ENCODE measurements at regions not wholly inside any gene's neighbourhood (a gene's known extent, or its start where the extent isn't known, plus 50 kb on each side); places are given as distances from the start of the nearest gene placed in this dataset.

- H3K4me3 ChIP-seq, result no peak overlapping the region
- no peak for DNase-seq (ENCODE audit: low read depth, low spot score)
- H3K27ac ChIP-seq, result no peak overlapping the region
- TF ChIP-seq EZH2 (IDR thresholded peaks at IDR 0.05) (no peak), FOXP2 (optimal IDR thresholded peaks at IDR 0.05; ENCODE audit: control extremely low read depth, extremely low read length, insufficient read depth) (no peak), POLR2AphosphoS5 (IDR thresholded peaks at IDR 0.05; ENCODE audit: borderline replicate concordance, low read depth, low read length) (no peak)
- H3K9ac ChIP-seq (ENCODE audit: insufficient read length), result no peak overlapping the region
- H3K9me3 ChIP-seq (ENCODE audit: low read depth, low read length), result peaks cover 7% of the 10 kb centered on the region
- no peaks in the 10 kb centered on the region for H3K36me3 ChIP-seq (ENCODE audit: insufficient read depth, low read length)
Observed at GRCh38 chr1:25079048-25079447, 149.0 kb upstream of the RUNX3 start.

DNA sequence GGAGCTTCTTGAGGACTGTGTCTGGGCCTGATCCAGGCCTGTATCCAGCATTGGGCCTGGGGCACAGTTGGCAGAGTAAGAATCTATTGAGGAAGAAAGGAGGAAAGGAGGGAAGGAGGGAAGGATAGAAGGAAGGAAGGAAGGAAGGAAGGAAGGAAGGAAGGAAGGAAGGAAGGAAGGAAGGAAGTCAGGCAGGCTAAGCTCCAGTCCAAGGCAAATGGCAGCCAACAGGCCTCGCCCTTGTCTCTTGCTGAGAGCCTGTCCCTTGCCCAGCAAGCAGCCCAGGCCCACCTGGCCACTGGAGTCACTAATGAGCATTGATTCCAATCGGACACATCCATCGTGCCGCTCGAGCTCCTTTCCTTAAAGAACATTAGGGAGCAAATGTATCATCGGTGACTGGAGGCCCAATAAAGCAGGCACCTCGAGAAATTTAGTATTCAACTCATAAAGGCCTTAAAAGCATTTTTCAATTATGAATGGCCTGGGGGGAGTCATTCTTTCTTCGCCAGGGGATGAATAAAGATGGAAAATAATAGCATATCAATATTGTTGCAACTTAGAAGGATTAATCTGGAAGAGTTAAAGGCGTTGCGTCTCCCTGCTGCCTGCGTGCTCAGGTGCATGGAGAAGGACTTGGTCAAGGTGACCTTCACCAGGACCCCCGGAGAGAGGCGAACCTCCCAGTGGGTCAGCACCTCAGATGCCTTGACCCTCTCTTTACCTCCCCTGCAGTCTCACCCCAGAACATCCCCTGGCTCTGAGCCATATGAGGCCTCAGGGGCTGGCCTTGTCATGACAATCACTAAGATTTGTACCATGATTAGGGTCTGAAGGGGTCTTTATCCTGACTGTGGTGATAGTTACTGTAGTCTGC lies 144.5 kb upstream of the RUNX3 start:
- 0 out of 2 replicates have a peak overlapping the region, but pooled peaks have one; percentile 2 for H3K4me3 ChIP-seq
- peak; percentile 87 for DNase-seq (ENCODE audit: low read depth, low spot score)
- peaks cover 7% of the 10 kb centered on the region for H3K9me3 ChIP-seq (ENCODE audit: low read depth, low read length)
- H3K9ac ChIP-seq (ENCODE audit: insufficient read length), result peak overlapping the region; percentile 75
- peak overlapping the region; percentile 99 for H3K27ac ChIP-seq
- TF ChIP-seq POLR2AphosphoS5 (IDR thresholded peaks at IDR 0.05; ENCODE audit: borderline replicate concordance, low read depth, low read length) (peak; percentile 51), EZH2 (IDR thresholded peaks at IDR 0.05) (no peak), FOXP2 (optimal IDR thresholded peaks at IDR 0.05; ENCODE audit: control extremely low read depth, extremely low read length, insufficient read depth) (no peak)
- H3K36me3 ChIP-seq (ENCODE audit: insufficient read depth, low read length), result no peaks in the 10 kb centered on the region

GRCh38 chr1:25073640-25074270 lies 143.7 kb upstream of the RUNX3 start:
- no peak for TF ChIP-seq FOXP2 (optimal IDR thresholded peaks at IDR 0.05; ENCODE audit: control extremely low read depth, extremely low read length, insufficient read depth)
- no peak for TF ChIP-seq EZH2 (IDR thresholded peaks at IDR 0.05)
- TF ChIP-seq POLR2AphosphoS5 (IDR thresholded peaks at IDR 0.05; ENCODE audit: borderline replicate concordance, low read depth, low read length), result no peak
- Histone ChIP-seq H3K36me3 (ENCODE audit: insufficient read depth, low read length) (no peaks in the 10 kb centered on the region), H3K27ac (peak overlapping the region; percentile 99), H3K9ac (ENCODE audit: insufficient read length) (peak overlapping the region; percentile 75), H3K4me3 (no peak overlapping the region), H3K9me3 (ENCODE audit: low read depth, low read length) (peaks cover 7% of the 10 kb centered on the region)
- DNase-seq (ENCODE audit: low read depth, low spot score), result no peak

GRCh38 chr1:25072461-25072860 lies 142.4 kb upstream of the RUNX3 start:
- TF ChIP-seq POLR2AphosphoS5 (IDR thresholded peaks at IDR 0.05; ENCODE audit: borderline replicate concordance, low read depth, low read length) (no peak), EZH2 (IDR thresholded peaks at IDR 0.05) (no peak), FOXP2 (optimal IDR thresholded peaks at IDR 0.05; ENCODE audit: control extremely low read depth, extremely low read length, insufficient read depth) (no peak)
- Histone ChIP-seq H3K4me3 (no peak overlapping the region), H3K27ac (peak overlapping the region; percentile 71), H3K36me3 (ENCODE audit: insufficient read depth, low read length) (no peaks in the 10 kb centered on the region), H3K9ac (ENCODE audit: insufficient read length) (no peak overlapping the region), H3K9me3 (ENCODE audit: low read depth, low read length) (peaks cover 5% of the 10 kb centered on the region)
- no peak for DNase-seq (ENCODE audit: low read depth, low spot score)

- no peak for DNase-seq (ENCODE audit: low read depth, low spot score)
- no peaks in the 10 kb centered on the region for H3K9me3 ChIP-seq (ENCODE audit: low read depth, low read length)
- TF ChIP-seq POLR2AphosphoS5 (IDR thresholded peaks at IDR 0.05; ENCODE audit: borderline replicate concordance, low read depth, low read length) (no peak), FOXP2 (optimal IDR thresholded peaks at IDR 0.05; ENCODE audit: control extremely low read depth, extremely low read length, insufficient read depth) (no peak), EZH2 (IDR thresholded peaks at IDR 0.05) (no peak)
- H3K9ac ChIP-seq (ENCODE audit: insufficient read length), result no peak overlapping the region
- H3K4me3 ChIP-seq, result no peak overlapping the region
- no peak overlapping the region; the same call in 1 of the 2 replicates for H3K27ac ChIP-seq
- no peaks in the 10 kb centered on the region for H3K36me3 ChIP-seq (ENCODE audit: insufficient read depth, low read length)
Observed at GRCh38 chr1:25068829-25069228, 138.8 kb upstream of the RUNX3 start.

DNA sequence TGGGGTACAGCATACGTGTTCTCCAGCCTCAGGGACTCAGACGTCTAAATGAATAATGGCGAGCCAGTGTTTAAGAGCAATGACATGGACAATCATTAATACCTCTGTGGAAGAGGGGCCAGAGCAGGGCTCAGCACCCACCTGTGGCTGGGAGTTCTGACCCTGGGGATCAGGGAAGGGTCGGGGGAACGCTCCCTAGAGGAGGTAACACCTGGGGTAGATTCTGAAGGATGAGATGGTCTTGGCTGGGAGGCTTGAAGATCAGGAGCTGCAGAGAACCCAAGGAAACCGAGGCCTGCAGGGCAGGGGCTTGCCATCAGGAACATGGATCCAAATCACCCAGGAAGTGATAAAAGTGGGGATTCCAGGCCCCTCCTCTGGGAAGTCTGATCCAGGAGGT lies 138.2 kb upstream of the RUNX3 start:
- H3K4me3 ChIP-seq, result no peak overlapping the region
- H3K27ac ChIP-seq, result peak overlapping the region; percentile 81
- no peaks in the 10 kb centered on the region for H3K9me3 ChIP-seq (ENCODE audit: low read depth, low read length)
- no peak for DNase-seq (ENCODE audit: low read depth, low spot score)
- no peaks in the 10 kb centered on the region for H3K36me3 ChIP-seq (ENCODE audit: insufficient read depth, low read length)
- H3K9ac ChIP-seq (ENCODE audit: insufficient read length), result peak overlapping the region; percentile 34
- TF ChIP-seq EZH2 (IDR thresholded peaks at IDR 0.05), result no peak
- no peak for TF ChIP-seq FOXP2 (optimal IDR thresholded peaks at IDR 0.05; ENCODE audit: control extremely low read depth, extremely low read length, insufficient read depth)
- TF ChIP-seq POLR2AphosphoS5 (IDR thresholded peaks at IDR 0.05; ENCODE audit: borderline replicate concordance, low read depth, low read length), result no peak

DNA sequence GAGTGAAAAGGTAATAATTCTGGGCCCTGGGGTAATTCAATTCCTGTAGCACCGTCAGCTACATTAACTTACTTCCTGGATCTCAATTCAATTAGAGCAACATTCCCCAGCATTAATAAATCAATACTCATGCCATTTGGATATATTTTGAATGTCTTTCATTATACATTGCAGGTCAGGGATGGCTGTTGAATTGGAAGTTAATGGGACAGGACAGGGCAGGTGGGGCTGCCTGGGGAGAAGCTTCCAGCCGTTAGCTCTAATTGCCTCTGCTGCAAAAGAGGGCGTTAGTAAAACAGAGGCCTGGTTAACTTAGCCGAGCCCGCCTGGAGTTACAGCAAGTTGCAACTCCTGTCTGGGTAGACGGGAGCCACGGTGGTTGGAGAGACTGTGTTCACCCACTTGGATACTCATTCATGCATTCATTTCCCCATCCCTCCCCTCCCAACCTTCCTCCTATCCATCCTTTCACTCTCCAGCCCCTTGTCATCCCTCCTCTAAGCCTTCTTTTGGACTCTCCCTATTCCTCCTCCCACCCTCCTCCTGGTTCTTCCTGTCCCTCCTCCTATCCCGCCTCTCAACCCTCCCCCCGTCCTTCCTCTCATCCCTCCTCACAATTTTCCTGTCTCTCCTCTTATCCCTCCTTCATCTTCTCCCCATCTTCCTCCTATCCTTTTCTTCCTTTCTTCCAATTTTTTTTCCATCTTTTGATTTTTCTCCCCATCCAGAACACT lies 137.6 kb upstream of the RUNX3 start:
- Histone ChIP-seq H3K9me3 (ENCODE audit: low read depth, low read length) (no peaks in the 10 kb centered on the region), H3K27ac (peak overlapping the region; percentile 81), H3K4me3 (peak overlapping the region; percentile 33; the same call in 1 of the 2 replicates), H3K36me3 (ENCODE audit: insufficient read depth, low read length) (no peaks in the 10 kb centered on the region), H3K9ac (ENCODE audit: insufficient read length) (peak overlapping the region; percentile 34)
- TF ChIP-seq EZH2 (IDR thresholded peaks at IDR 0.05) (no peak), POLR2AphosphoS5 (IDR thresholded peaks at IDR 0.05; ENCODE audit: borderline replicate concordance, low read depth, low read length) (0 out of 2 replicates have a peak, but pooled peaks have one; percentile 33), FOXP2 (optimal IDR thresholded peaks at IDR 0.05; ENCODE audit: control extremely low read depth, extremely low read length, insufficient read depth) (no peak)
- DNase-seq (ENCODE audit: low read depth, low spot score), result no peak
